ENCODE measurements at regions not wholly inside any gene's neighbourhood (a gene's known extent, or its start where the extent isn't known, plus 50 kb on each side); places are given as distances from the start of the nearest gene placed in this dataset.
"Not testable (repeated sequence)": the region's sequence is repeated elsewhere in the genome, so short reads cannot be mapped to it uniquely, and the experiment has no call there.

DNA sequence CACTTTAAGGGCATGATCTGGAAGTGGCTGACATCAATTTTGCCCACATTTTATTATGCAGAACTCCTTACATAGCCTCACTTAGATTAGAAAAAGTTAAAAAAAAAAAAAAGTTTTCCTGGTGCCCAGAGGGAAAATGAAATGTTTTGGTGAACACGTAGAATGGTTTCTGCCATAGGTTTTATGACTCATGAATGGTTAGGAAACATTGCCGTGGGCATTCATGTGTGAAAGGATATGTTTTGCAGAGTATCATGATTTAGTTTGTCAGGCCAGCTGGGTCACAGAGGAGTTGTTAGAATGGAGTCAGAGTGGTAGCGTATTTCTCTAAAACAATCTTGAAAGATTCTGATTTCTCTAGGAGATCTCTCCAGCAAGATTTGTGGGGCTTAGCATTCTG lies 133.8 kb downstream of the MRPL57 start:
- TF ChIP-seq, protein P1, sequence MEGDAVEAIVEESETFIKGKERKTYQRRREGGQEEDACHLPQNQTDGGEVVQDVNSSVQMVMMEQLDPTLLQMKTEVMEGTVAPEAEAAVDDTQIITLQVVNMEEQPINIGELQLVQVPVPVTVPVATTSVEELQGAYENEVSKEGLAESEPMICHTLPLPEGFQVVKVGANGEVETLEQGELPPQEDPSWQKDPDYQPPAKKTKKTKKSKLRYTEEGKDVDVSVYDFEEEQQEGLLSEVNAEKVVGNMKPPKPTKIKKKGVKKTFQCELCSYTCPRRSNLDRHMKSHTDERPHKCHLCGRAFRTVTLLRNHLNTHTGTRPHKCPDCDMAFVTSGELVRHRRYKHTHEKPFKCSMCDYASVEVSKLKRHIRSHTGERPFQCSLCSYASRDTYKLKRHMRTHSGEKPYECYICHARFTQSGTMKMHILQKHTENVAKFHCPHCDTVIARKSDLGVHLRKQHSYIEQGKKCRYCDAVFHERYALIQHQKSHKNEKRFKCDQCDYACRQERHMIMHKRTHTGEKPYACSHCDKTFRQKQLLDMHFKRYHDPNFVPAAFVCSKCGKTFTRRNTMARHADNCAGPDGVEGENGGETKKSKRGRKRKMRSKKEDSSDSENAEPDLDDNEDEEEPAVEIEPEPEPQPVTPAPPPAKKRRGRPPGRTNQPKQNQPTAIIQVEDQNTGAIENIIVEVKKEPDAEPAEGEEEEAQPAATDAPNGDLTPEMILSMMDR (IDR thresholded peaks at IDR 0.05; ENCODE audit: insufficient read depth, low read length, severe bottlenecking) = no peak
- no peak for FAIRE-seq
- peak; percentile 83 for DNase-seq (ENCODE audit: low read depth)
- no peaks in the 10 kb centered on the region for H3K27me3 ChIP-seq (ENCODE audit: control insufficient read depth, insufficient read depth, low read length)
- no peaks in the 10 kb centered on the region for H3K36me3 ChIP-seq (ENCODE audit: control insufficient read depth, insufficient read depth, low read length)
- no peak overlapping the region for H3K4me3 ChIP-seq (ENCODE audit: low read depth, low read length)

DNA sequence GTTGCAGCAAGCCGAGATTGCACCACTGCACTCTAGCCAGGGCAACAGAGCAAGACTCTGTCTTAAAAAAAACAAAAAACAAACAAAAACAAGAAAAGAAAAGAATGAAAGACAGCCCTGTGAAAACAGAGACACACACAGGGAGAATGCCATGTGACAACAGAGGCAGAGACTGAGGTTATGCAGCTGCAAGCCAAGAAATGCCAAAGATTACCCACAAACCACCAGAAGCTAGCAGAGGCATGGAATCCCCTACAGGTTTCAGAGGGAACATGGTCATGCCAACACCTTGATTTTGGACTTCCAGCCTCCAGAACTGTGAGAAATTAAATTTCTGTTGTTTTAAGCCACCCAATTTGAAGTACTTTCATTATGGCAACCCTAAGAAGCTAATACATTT lies 138.5 kb downstream of the MRPL57 start:
- DNase-seq (ENCODE audit: low read depth); H3K27me3 ChIP-seq (ENCODE audit: control insufficient read depth, insufficient read depth, low read length); FAIRE-seq; H3K36me3 ChIP-seq (ENCODE audit: control insufficient read depth, insufficient read depth, low read length); H3K4me3 ChIP-seq (ENCODE audit: low read depth, low read length): not testable (repeated sequence)

GRCh38 chr13:21316376-21316775 lies 139.9 kb downstream of the MRPL57 start:
- DNase-seq (ENCODE audit: low read depth) = no peak
- FAIRE-seq = no peak
- Histone ChIP-seq H3K36me3 (ENCODE audit: control insufficient read depth, insufficient read depth, low read length) (no peaks in the 10 kb centered on the region), H3K4me3 (ENCODE audit: low read depth, low read length) (no peak overlapping the region), H3K27me3 (ENCODE audit: control insufficient read depth, insufficient read depth, low read length) (no peaks in the 10 kb centered on the region)
- TF ChIP-seq, protein P1 (IDR thresholded peaks at IDR 0.05; ENCODE audit: insufficient read depth, low read length, severe bottlenecking) = no peak

GRCh38 chr13:21318891-21319532 lies 140.1 kb downstream of the ZDHHC20 start:
- no peak for DNase-seq (ENCODE audit: low read depth)
- TF ChIP-seq, protein P1 (IDR thresholded peaks at IDR 0.05; ENCODE audit: insufficient read depth, low read length, severe bottlenecking) = no peak
- FAIRE-seq = no peak
- Histone ChIP-seq H3K4me3 (ENCODE audit: low read depth, low read length) (peak overlapping the region; percentile 8), H3K27me3 (ENCODE audit: control insufficient read depth, insufficient read depth, low read length) (no peaks in the 10 kb centered on the region), H3K36me3 (ENCODE audit: control insufficient read depth, insufficient read depth, low read length) (no peaks in the 10 kb centered on the region)

DNA sequence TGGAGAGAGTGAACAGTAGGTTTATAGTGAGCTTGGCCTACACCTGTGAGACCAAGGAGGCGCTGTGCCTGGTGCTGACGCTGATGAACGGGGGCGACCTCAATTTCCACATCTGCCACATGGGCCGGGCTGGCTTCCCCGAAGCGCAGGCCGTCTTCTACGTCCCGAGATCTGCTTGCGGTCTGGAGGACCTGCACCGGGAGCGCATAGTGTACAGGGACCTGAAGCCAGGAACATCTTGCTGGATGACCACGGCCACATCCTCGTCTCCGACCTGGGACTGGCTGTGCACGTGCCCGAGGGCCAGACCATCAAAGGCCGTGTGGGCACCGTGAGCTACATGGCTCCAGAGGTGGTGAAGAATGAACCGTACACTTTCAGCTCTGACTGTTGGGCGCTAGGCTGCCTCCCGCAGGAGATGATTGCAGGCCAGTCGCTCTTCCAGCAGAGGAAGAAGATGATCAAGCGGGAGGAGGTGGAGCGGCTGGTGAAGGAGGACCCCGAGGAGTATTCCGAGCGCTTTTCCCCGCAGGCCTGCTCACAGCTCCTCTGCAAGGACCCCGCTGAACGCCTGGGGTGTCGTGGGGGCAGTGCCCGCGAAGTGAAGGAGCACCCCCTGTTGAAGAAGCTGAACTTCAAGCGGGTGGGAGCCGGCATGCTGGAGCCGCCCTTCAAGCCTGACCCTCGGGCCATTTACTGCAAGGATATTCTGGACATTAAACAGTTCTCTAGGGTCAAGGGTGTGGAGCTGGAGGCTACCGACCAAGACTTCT lies 139.0 kb downstream of the ZDHHC20 start:
- H3K27me3 ChIP-seq (ENCODE audit: control insufficient read depth, insufficient read depth, low read length) = no peaks in the 10 kb centered on the region
- no peaks in the 10 kb centered on the region for H3K36me3 ChIP-seq (ENCODE audit: control insufficient read depth, insufficient read depth, low read length)
- H3K4me3 ChIP-seq (ENCODE audit: low read depth, low read length) = no peak overlapping the region
- DNase-seq (ENCODE audit: low read depth) = no peak
- TF ChIP-seq, protein P1 (IDR thresholded peaks at IDR 0.05; ENCODE audit: insufficient read depth, low read length, severe bottlenecking) = no peak
- FAIRE-seq = no peak

- H3K27me3 ChIP-seq (ENCODE audit: control insufficient read depth, insufficient read depth, low read length) = no peaks in the 10 kb centered on the region
- TF ChIP-seq, protein P1 (IDR thresholded peaks at IDR 0.05; ENCODE audit: insufficient read depth, low read length, severe bottlenecking) = no peak
- H3K4me3 ChIP-seq (ENCODE audit: low read depth, low read length) = no peak overlapping the region
- no peaks in the 10 kb centered on the region for H3K36me3 ChIP-seq (ENCODE audit: control insufficient read depth, insufficient read depth, low read length)
- no peak for FAIRE-seq
- DNase-seq (ENCODE audit: low read depth) = no peak
Observed at GRCh38 chr13:21320642-21321034, 138.5 kb downstream of the ZDHHC20 start.

Measured in bronchial epithelial cell (primary cell).